Activated CD4-positive, alpha-beta T cell treated with anti-CD3 and anti-CD28 coated beads, Interleukin-2, amount 50 U/mL, for 16 hours (primary cell): ENCODE measurements at regions not wholly inside any gene's neighbourhood (a gene's known extent, or its start where the extent isn't known, plus 50 kb on each side); places are given as distances from the start of the nearest gene placed in this dataset.

Experiments
- DNase-seq: peaks from one replicate; pipeline ENCODE4 v3.0.0-alpha.2; 2020

GRCh38 chr4:62199291-62199810, 999.2 kb downstream of the ADGRL3 start:
- DNase-seq = no peak

GRCh38 chr4:62196338-62196737, 996.2 kb downstream of the ADGRL3 start:
- DNase-seq = no peak

- no peak for DNase-seq
Measured at GRCh38 chr4:62194342-62194741, 994.2 kb downstream of the ADGRL3 start.

- DNase-seq = no peak
Measured at GRCh38 chr4:62193761-62194160, 993.6 kb downstream of the ADGRL3 start.

- no peak for DNase-seq
Measured at GRCh38 chr4:62191451-62192240, 991.5 kb downstream of the ADGRL3 start.

- no peak for DNase-seq
Measured at GRCh38 chr4:62170235-62170634, 970.1 kb downstream of the ADGRL3 start.

GRCh38 chr4:62168681-62169080, 968.6 kb downstream of the ADGRL3 start:
- DNase-seq = no peak

- no peak for DNase-seq
Measured at GRCh38 chr4:62162606-62163005, 962.5 kb downstream of the ADGRL3 start.

- DNase-seq = no peak
Measured at GRCh38 chr4:62161446-62161845, 961.3 kb downstream of the ADGRL3 start.

GRCh38 chr4:62159876-62160275, 959.8 kb downstream of the ADGRL3 start:
- DNase-seq = no peak

- no peak for DNase-seq
Measured at GRCh38 chr4:62159306-62159705, 959.2 kb downstream of the ADGRL3 start.

GRCh38 chr4:62156205-62156604, 956.1 kb downstream of the ADGRL3 start:
- no peak for DNase-seq

- DNase-seq = no peak
Measured at GRCh38 chr4:62145276-62145675, 945.1 kb downstream of the ADGRL3 start.

- no peak for DNase-seq
Measured at GRCh38 chr4:62144431-62144830, 944.3 kb downstream of the ADGRL3 start.

- no peak for DNase-seq
Measured at GRCh38 chr4:62135565-62136156, 935.5 kb downstream of the ADGRL3 start.

GRCh38 chr4:62133977-62134376, 933.9 kb downstream of the ADGRL3 start:
- no peak for DNase-seq

- DNase-seq = no peak
Measured at GRCh38 chr4:62133101-62133897, 933.2 kb downstream of the ADGRL3 start.

- no peak for DNase-seq
Measured at GRCh38 chr4:62131049-62131448, 930.9 kb downstream of the ADGRL3 start.

GRCh38 chr4:62130637-62131036, 930.5 kb downstream of the ADGRL3 start:
- no peak for DNase-seq

- no peak for DNase-seq
Measured at GRCh38 chr4:62130230-62130629, 930.1 kb downstream of the ADGRL3 start.
